Neural crest cell (in vitro differentiated cells): ENCODE measurements at regions not wholly inside any gene's neighbourhood (a gene's known extent, or its start where the extent isn't known, plus 50 kb on each side); places are given as distances from the start of the nearest gene placed in this dataset.

ENCODE experiments used
- DNase-seq: peaks from one replicate; pipeline ENCODE4 v3.0.0; 2021; ENCODE audit warnings: low read depth, mixed read lengths, low spot score
- H3K27ac Mint-ChIP-seq: one replicate; pipeline ENCODE4 v1.8.0; 2021; ENCODE audit warnings: mild to moderate bottlenecking, mixed read lengths; ENCODE audit not compliant: unreplicated experiment
- H3K27me3 Mint-ChIP-seq: 2 replicates; pipeline ENCODE4 v1.8.0; 2021; ENCODE audit warnings: low read depth, mild to moderate bottlenecking, mixed read lengths
- H3K36me3 Mint-ChIP-seq: 2 replicates; pipeline ENCODE4 v1.8.0; 2021; ENCODE audit warnings: low read depth, mild to moderate bottlenecking, mixed read lengths
- H3K4me1 Mint-ChIP-seq: 2 replicates; pipeline ENCODE4 v1.8.0; 2021; ENCODE audit warnings: mixed read lengths
- H3K4me3 Mint-ChIP-seq: one replicate; pipeline ENCODE4 v1.8.0; 2021; ENCODE audit warnings: mild to moderate bottlenecking, mixed read lengths
- H3K9me3 Mint-ChIP-seq: 2 replicates; pipeline ENCODE4 v1.8.0; 2021; ENCODE audit warnings: mixed read lengths
- TF ChIP-seq, protein P1 (sequence below): fragments of 200-600 bp; sonication (generic); conservative IDR thresholded peaks from 2 replicates; pipeline ENCODE4 v1.5.0; 2021; ENCODE audit warnings: antibody characterized with exemption, mild to moderate bottlenecking

DNA sequence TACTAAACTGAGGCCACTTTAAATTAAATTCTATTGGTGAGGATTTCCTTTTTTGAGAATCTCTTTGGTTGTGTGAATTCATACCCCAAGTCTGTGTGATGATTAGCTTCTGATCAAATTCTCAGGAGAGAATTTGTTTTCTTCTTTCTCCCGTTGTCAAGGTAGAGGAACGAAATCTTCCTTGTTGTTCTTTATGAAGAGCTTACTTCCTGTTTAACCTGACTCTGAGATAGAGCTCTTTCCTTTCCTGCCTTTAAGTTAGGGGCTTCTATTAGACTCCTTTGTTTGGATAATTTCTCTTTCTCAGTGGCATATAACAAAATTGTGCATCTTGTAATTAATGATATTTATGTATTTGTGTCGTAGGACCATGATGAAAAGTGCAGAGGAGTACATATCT is 572.1 kb downstream of the REEP3 start:
- H3K4me3 Mint-ChIP-seq = no peak overlapping the region
- H3K27me3 Mint-ChIP-seq = no peaks in the 10 kb centered on the region
- no peak for DNase-seq
- no peaks in the 10 kb centered on the region for H3K36me3 Mint-ChIP-seq
- no peaks in the 10 kb centered on the region for H3K9me3 Mint-ChIP-seq
- TF ChIP-seq, protein P1, sequence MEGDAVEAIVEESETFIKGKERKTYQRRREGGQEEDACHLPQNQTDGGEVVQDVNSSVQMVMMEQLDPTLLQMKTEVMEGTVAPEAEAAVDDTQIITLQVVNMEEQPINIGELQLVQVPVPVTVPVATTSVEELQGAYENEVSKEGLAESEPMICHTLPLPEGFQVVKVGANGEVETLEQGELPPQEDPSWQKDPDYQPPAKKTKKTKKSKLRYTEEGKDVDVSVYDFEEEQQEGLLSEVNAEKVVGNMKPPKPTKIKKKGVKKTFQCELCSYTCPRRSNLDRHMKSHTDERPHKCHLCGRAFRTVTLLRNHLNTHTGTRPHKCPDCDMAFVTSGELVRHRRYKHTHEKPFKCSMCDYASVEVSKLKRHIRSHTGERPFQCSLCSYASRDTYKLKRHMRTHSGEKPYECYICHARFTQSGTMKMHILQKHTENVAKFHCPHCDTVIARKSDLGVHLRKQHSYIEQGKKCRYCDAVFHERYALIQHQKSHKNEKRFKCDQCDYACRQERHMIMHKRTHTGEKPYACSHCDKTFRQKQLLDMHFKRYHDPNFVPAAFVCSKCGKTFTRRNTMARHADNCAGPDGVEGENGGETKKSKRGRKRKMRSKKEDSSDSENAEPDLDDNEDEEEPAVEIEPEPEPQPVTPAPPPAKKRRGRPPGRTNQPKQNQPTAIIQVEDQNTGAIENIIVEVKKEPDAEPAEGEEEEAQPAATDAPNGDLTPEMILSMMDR = no peak
- no peak overlapping the region for H3K27ac Mint-ChIP-seq
- no peaks in the 10 kb centered on the region for H3K4me1 Mint-ChIP-seq

DNA sequence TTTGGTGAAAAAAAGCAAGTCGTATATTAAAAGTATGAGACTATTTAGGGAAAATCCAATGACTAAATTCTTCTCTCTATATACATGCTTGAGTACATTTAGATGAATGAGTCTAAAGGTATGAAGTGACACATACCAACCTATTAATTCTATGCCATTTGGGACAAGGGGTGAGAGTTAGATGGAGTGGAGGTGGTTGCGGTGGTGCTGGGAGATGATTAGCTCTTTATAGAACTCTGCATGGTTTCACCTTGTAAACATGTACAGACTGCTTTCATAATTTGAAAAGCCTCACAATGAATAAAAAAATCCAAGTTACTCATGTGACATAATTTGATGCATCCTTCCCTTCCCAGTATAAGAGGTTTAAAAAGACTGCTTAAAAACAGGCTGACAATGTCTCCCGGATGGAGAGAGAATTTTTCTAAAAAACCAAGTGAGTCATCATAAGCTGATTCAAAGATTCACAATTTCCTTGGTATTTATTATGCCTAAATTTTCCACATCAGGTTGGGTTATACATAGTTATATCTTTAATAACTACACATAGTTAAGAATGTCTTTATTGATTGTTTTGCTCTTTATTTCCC is 572.8 kb downstream of the REEP3 start:
- DNase-seq = no peak
- TF ChIP-seq, protein P1 = no peak
- H3K4me1 Mint-ChIP-seq = no peaks in the 10 kb centered on the region

DNA sequence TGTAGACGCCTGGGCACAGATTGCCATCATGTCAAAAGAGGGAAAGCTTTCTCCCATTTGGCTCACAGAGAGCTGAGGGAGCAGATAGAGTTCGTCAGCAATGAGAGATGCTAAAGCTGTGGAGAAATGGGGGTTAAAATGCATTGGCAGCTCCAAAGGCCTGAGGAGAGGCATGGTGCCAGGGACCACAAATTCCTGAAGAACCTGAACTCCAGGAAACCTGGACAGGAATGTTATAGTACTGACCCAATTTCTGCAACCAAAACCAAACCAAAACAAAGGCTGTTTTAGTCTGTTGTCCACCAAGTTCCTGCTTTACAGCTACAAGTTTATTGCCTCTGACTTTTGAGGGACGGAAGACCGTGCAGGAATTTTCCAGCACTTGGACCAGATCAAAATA is 575.7 kb downstream of the REEP3 start:
- H3K27ac Mint-ChIP-seq = no peak overlapping the region
- H3K27me3 Mint-ChIP-seq = no peaks in the 10 kb centered on the region
- no peaks in the 10 kb centered on the region for H3K9me3 Mint-ChIP-seq
- no peak for DNase-seq
- no peaks in the 10 kb centered on the region for H3K4me1 Mint-ChIP-seq
- TF ChIP-seq, protein P1 = no peak
- no peak overlapping the region for H3K4me3 Mint-ChIP-seq
- H3K36me3 Mint-ChIP-seq = no peaks in the 10 kb centered on the region

More for the DNA sequence above, 572.8 kb downstream of the REEP3 start:
- Mint-ChIP-seq H3K27ac (no peak overlapping the region), H3K4me3 (no peak overlapping the region), H3K9me3 (no peaks in the 10 kb centered on the region), H3K36me3 (no peaks in the 10 kb centered on the region), H3K27me3 (no peaks in the 10 kb centered on the region)

GRCh38 chr10:64097391-64098122 is 576.4 kb downstream of the REEP3 start:
- H3K27me3 Mint-ChIP-seq = no peaks in the 10 kb centered on the region

GRCh38 chr10:64098994-64099393 is 577.8 kb downstream of the REEP3 start:
- Mint-ChIP-seq H3K27me3 (no peaks in the 10 kb centered on the region), H3K36me3 (no peaks in the 10 kb centered on the region)

More at GRCh38 chr10:64097391-64098122, 576.4 kb downstream of the REEP3 start:
- no peak overlapping the region for H3K27ac Mint-ChIP-seq
- DNase-seq = no peak
- no peaks in the 10 kb centered on the region for H3K9me3 Mint-ChIP-seq
- TF ChIP-seq, protein P1 = no peak
- no peak overlapping the region for H3K4me3 Mint-ChIP-seq
- H3K36me3 Mint-ChIP-seq = no peaks in the 10 kb centered on the region
- no peaks in the 10 kb centered on the region for H3K4me1 Mint-ChIP-seq

More at GRCh38 chr10:64098994-64099393, 577.8 kb downstream of the REEP3 start:
- no peaks in the 10 kb centered on the region for H3K9me3 Mint-ChIP-seq
- H3K4me3 Mint-ChIP-seq = no peak overlapping the region
- H3K4me1 Mint-ChIP-seq = no peaks in the 10 kb centered on the region
- TF ChIP-seq, protein P1 = no peak
- DNase-seq = no peak
- H3K27ac Mint-ChIP-seq = no peak overlapping the region
